Gastroesophageal sphincter (tissue), 4 donors: ENCODE measurements at regions not wholly inside any gene's neighbourhood (a gene's known extent, or its start where the extent isn't known, plus 50 kb on each side); places are given as distances from the start of the nearest gene placed in this dataset.

Source experiments
- ATAC-seq: fragments of 150-250 bp; one replicate; pipeline ENCODE4 v1.9.1; 2016; ENCODE audit warnings: mild to moderate bottlenecking, moderate library complexity
- H3K27ac ChIP-seq, 4 donors: fragments of 200-600 bp; sonication (generic) in 3 of 4; 1 replicate in 3 of 4; 2 replicates in 1 of 4; pipeline ENCODE4 v1.5.1; 2016 to 2019
- H3K27me3 ChIP-seq: fragments of 200-600 bp; sonication (generic); one replicate; pipeline ENCODE4 v1.5.1; 2019
- H3K36me3 ChIP-seq, 2 donors: fragments of 200-600 bp; sonication (generic); one replicate each; pipeline ENCODE4 v1.5.1; 2019; ENCODE audit warnings: control low read depth in 1 of 2
- H3K4me1 ChIP-seq, 3 donors: fragments of 200-600 bp; sonication (generic); 1 replicate in 2 of 3; 2 replicates in 1 of 3; pipeline ENCODE4 v1.5.1; 2016 to 2019; ENCODE audit warnings: control low read depth in 2 of 3
- H3K4me3 ChIP-seq, 2 donors: fragments of 200-600 bp; sonication (generic); one replicate each; pipeline ENCODE4 v1.5.1; 2019; ENCODE audit warnings: mild to moderate bottlenecking in 1 of 2, moderate library complexity in 1 of 2
- H3K9me3 ChIP-seq, 3 donors: fragments of 200-600 bp; sonication (generic); one replicate each; pipeline ENCODE4 v1.5.1; 2017 to 2019; ENCODE audit warnings: control low read depth in 2 of 3
- EP300 ChIP-seq: sonication (generic); formaldehyde crosslinking; IDR thresholded peaks from one replicate; pipeline ENCODE4 v1.6.1; 2017; ENCODE audit warnings: antibody characterized with exemption, mild to moderate bottlenecking
- POLR2A ChIP-seq, 2 donors: fragments of 450-650 bp; IDR thresholded peaks; one replicate each; pipeline ENCODE4 v1.6.1; 2017; ENCODE audit warnings: antibody characterized with exemption in 2 of 2, mild to moderate bottlenecking in 2 of 2, moderate library complexity in 1 of 2
- POLR2AphosphoS5 ChIP-seq: sonication (generic); formaldehyde crosslinking; IDR thresholded peaks from one replicate; pipeline ENCODE4 v1.6.1; 2017; ENCODE audit warnings: antibody characterized with exemption
- WGBS, 2 donors: methylation state at CpG; one replicate each; pipeline ENCODE4 v1.1.5; 2018; ENCODE audit warnings: low coverage in 1 of 2; 5-methylcytosine and 5-hydroxymethylcytosine counted together
- TF ChIP-seq, protein P1 (sequence below), 4 experiments: fragments of 200-600 bp in 2 of 4; fragments of 450-650 bp in 2 of 4; sonication (generic) in 1 of 4; IDR thresholded peaks; one replicate each; pipeline ENCODE4 v1.5.1; 2017 to 2019; ENCODE audit warnings: antibody characterized with exemption in 4 of 4, mild to moderate bottlenecking in 2 of 4, moderate library complexity in 2 of 4

DNA sequence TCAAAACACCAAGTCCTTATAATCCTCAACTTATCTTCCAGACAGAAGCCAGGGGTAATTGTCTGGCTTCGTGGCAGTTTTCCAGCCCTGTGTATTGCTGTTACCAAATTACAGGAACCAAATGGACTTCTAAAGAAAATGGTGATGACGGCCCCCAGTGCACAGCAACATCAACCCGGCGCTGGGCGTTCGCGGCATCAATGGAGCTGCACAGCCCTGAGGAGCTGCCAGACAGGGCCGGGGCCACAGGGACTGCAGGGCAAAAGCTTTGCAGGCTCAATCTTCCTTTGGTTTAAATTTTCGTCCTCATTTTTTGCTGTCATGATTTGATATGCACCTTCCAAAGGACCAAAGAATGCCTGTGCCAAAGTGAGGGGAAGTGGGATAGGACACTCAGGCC lies 292.5 kb downstream of the BRD1 start:
- no peaks in the 10 kb centered on the region for H3K9me3 ChIP-seq
- no peak for TF ChIP-seq POLR2A (IDR thresholded peaks at IDR 0.05)
- TF ChIP-seq, protein P1, sequence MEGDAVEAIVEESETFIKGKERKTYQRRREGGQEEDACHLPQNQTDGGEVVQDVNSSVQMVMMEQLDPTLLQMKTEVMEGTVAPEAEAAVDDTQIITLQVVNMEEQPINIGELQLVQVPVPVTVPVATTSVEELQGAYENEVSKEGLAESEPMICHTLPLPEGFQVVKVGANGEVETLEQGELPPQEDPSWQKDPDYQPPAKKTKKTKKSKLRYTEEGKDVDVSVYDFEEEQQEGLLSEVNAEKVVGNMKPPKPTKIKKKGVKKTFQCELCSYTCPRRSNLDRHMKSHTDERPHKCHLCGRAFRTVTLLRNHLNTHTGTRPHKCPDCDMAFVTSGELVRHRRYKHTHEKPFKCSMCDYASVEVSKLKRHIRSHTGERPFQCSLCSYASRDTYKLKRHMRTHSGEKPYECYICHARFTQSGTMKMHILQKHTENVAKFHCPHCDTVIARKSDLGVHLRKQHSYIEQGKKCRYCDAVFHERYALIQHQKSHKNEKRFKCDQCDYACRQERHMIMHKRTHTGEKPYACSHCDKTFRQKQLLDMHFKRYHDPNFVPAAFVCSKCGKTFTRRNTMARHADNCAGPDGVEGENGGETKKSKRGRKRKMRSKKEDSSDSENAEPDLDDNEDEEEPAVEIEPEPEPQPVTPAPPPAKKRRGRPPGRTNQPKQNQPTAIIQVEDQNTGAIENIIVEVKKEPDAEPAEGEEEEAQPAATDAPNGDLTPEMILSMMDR (IDR thresholded peaks at IDR 0.05): no peak
- ATAC-seq: no peak
- peaks cover 68% of the 10 kb centered on the region for H3K27me3 ChIP-seq
- WGBS, 2 donors: 65 to 73% methylated on average over 3 to 5 of the region's 9 CpGs
- no peaks in the 10 kb centered on the region for H3K4me1 ChIP-seq
- H3K27ac ChIP-seq: no peak overlapping the region
- no peaks in the 10 kb centered on the region for H3K36me3 ChIP-seq
- no peak overlapping the region for H3K4me3 ChIP-seq

DNA sequence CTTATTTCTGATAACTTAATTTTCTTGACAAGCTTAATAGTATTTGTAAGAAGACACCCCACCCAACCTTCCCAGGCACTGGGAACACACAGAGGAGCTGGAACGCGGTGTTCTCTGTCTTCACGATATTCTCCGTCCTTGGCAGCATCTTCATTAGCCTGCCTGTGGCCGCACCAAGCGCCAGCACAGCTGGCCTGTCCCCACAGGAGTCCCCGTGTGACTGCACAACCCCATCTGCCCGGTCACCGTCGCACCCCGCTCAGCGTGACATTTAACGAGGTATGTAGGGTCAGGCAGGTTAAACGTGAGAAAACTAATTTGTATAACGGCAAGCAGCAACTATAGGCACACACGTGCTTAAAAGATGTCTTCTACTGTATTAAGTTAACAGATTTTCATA lies 293.3 kb downstream of the BRD1 start:
- H3K9me3 ChIP-seq: no peaks in the 10 kb centered on the region
- peaks cover 66% of the 10 kb centered on the region for H3K27me3 ChIP-seq
- no peak for ATAC-seq
- H3K36me3 ChIP-seq: no peaks in the 10 kb centered on the region
- 60 to 71% methylated on average over 11 of the region's 16 CpGs for WGBS, 2 donors
- H3K27ac ChIP-seq: no peak overlapping the region
- no peaks in the 10 kb centered on the region for H3K4me1 ChIP-seq
- TF ChIP-seq, protein P1 (IDR thresholded peaks at IDR 0.05): no peak
- no peak for TF ChIP-seq POLR2A (IDR thresholded peaks at IDR 0.05)
- TF ChIP-seq POLR2AphosphoS5: no peak
- TF ChIP-seq EP300: no peak
- no peak overlapping the region for H3K4me3 ChIP-seq

DNA sequence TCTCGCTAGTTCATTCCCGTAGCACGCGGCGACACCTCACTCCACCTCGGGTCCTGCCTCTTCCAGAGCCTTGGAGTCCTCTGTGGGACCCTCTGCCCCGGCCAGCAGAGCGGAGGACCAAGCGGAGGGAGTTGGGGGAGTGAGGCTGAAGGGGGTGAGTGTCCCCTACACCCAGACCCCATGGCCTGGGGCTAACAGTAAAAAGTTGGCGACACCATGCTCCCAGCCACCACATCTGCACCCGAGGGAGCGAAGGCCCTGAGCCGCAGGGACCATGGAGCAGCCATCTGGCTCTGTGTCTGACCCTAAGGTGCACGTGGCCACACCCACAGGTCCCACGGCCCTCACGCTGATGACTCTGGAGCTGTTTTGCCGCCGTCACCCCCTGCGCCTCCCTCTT lies 293.8 kb downstream of the BRD1 start:
- 74 to 80% methylated on average over 6 to 15 of the region's 19 CpGs for WGBS, 2 donors
- ATAC-seq: no peak
- Histone ChIP-seq H3K27ac (no peak overlapping the region), H3K27me3 (peaks cover 65% of the 10 kb centered on the region), H3K36me3 (no peaks in the 10 kb centered on the region), H3K4me3 (no peak overlapping the region), H3K9me3 (no peaks in the 10 kb centered on the region), H3K4me1 (no peaks in the 10 kb centered on the region)
- TF ChIP-seq POLR2AphosphoS5: no peak
- no peak for TF ChIP-seq EP300
- TF ChIP-seq POLR2A (IDR thresholded peaks at IDR 0.05): no peak

DNA sequence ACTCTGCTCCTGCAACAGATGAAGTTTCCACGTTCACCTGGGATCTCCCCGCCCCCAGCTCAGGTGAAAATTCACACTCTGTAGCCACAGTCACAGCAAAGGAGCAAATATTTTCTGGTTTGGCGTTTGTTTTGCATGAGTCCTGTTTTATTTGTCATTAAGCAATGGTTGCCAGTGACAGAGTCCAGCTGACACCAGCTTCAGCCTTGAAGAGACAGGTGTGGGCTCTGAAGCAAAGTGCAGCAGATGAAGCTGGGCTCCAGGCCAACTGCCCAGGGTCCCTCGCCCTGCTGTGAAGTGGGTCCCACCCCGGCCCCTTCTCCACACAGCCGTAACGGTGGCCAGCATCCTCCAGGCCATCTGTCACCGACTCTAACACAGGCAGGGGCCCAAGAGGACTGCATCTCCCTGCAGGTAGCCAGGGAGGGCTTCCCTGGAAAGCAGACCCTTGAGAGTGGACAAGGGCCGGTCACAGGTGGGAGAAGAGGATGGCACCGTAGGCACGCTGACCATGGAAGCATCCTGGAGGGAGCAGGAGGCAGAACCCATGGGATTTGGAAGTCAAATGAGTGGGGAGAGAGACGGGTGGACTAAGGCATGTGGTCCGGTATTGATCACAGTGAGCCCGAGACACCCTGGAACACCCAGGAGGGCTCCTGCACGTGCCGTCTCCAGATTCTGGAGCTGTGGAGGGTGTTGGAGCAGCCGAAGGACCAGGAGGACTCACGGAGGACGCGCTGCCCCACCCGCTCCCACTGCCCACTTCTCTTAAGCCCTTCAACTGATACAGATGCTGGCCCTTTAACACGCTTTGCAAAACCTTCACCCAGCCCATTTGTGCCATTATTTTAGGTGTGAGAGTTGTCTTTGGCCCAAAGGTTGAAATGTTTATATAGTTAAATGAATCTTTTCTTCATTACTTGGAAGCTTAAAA lies 294.5 kb downstream of the BRD1 start:
- Histone ChIP-seq H3K27ac (no peak overlapping the region), H3K4me1 (no peaks in the 10 kb centered on the region), H3K36me3 (no peaks in the 10 kb centered on the region), H3K27me3 (peaks cover 68% of the 10 kb centered on the region), H3K9me3 (no peaks in the 10 kb centered on the region), H3K4me3 (no peak overlapping the region)
- ATAC-seq: no peak
- TF ChIP-seq, protein P1 (IDR thresholded peaks at IDR 0.05): no peak
- no peak for TF ChIP-seq POLR2A (IDR thresholded peaks at IDR 0.05)
- TF ChIP-seq EP300: no peak
- TF ChIP-seq POLR2AphosphoS5: no peak
- WGBS, 2 donors: 72 to 76% methylated on average over 10 to 14 of the region's 22 CpGs

DNA sequence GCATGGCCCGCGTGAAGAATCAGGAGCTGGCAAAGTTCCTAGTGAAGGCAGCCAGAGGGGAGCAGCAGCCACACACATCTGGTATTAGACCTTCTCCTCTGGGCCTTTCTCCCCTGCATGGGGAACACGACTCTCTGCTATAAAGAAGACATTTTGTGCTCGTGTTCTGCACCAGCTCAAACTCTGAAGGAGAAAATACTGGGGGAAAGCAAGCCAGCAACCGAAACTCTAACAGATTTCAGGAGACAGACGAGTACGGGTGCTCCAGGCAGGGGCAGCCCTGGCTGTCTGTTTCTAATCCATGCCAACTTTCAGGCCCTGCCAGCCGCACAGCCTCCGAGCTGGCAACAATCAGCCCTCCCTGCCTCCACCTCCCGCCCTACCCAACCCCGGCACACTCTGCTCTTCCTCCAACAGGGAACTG lies 296.3 kb downstream of the BRD1 start:
- H3K4me1 ChIP-seq: no peaks in the 10 kb centered on the region
- ATAC-seq: no peak
- H3K9me3 ChIP-seq: no peaks in the 10 kb centered on the region
- WGBS, 2 donors: 38 to 50% methylated on average over 4 to 10 of the region's 11 CpGs
- no peaks in the 10 kb centered on the region for H3K36me3 ChIP-seq
- H3K27me3 ChIP-seq: peaks cover 72% of the 10 kb centered on the region
- TF ChIP-seq EP300: no peak
- no peak for TF ChIP-seq POLR2A (IDR thresholded peaks at IDR 0.05)
- TF ChIP-seq, protein P1 (IDR thresholded peaks at IDR 0.05): no peak
- TF ChIP-seq POLR2AphosphoS5: no peak
- H3K27ac ChIP-seq: no peak overlapping the region
- no peak overlapping the region for H3K4me3 ChIP-seq
